ENCODE measurements at regions not wholly inside any gene's neighbourhood (a gene's known extent, or its start where the extent isn't known, plus 50 kb on each side); places are given as distances from the start of the nearest gene placed in this dataset.

- no peaks in the 10 kb centered on the region for H3K9me3 ChIP-seq (ENCODE audit: control insufficient read depth, insufficient read depth, low read length)
- no peak for ATAC-seq
- no peak overlapping the region for H3K4me3 ChIP-seq (ENCODE audit: low read length)
- no peaks in the 10 kb centered on the region for H3K4me1 ChIP-seq (ENCODE audit: control insufficient read depth, insufficient read depth, low read length)
- TF ChIP-seq, protein P1, sequence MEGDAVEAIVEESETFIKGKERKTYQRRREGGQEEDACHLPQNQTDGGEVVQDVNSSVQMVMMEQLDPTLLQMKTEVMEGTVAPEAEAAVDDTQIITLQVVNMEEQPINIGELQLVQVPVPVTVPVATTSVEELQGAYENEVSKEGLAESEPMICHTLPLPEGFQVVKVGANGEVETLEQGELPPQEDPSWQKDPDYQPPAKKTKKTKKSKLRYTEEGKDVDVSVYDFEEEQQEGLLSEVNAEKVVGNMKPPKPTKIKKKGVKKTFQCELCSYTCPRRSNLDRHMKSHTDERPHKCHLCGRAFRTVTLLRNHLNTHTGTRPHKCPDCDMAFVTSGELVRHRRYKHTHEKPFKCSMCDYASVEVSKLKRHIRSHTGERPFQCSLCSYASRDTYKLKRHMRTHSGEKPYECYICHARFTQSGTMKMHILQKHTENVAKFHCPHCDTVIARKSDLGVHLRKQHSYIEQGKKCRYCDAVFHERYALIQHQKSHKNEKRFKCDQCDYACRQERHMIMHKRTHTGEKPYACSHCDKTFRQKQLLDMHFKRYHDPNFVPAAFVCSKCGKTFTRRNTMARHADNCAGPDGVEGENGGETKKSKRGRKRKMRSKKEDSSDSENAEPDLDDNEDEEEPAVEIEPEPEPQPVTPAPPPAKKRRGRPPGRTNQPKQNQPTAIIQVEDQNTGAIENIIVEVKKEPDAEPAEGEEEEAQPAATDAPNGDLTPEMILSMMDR (IDR thresholded peaks at IDR 0.05) = no peak
- 100% methylated on average over 1 of the region's 1 CpG for WGBS (ENCODE audit: insufficient coverage)
- Mint-ChIP-seq H3K27me3 (ENCODE audit: low read depth in 2 of 2) (no peaks in the 10 kb centered on the region), H3K9me3 (peaks cover 18 to 24% of the 10 kb centered on the region in 2 donors), H3K4me3 (no peak overlapping the region), H3K36me3 (peaks cover 7% of the 10 kb centered on the region), H3K4me1 (no peaks in the 10 kb centered on the region), H3K27ac (no peak overlapping the region)
- intact Hi-C loops (cut with micrococcal nuclease) = no loop called here
- H3K27me3 ChIP-seq (ENCODE audit: control insufficient read depth, insufficient read depth, low read length) = no peaks in the 10 kb centered on the region
- no peaks in the 10 kb centered on the region for H3K36me3 ChIP-seq (ENCODE audit: control insufficient read depth, insufficient read depth, low read length)
- no peak for DNase-seq
- no peak overlapping the region for H3K27ac ChIP-seq (ENCODE audit: low read length)
Observed at GRCh38 chr2:82316586-82316985, 2012.0 kb upstream of the LRRTM1 start.

DNA sequence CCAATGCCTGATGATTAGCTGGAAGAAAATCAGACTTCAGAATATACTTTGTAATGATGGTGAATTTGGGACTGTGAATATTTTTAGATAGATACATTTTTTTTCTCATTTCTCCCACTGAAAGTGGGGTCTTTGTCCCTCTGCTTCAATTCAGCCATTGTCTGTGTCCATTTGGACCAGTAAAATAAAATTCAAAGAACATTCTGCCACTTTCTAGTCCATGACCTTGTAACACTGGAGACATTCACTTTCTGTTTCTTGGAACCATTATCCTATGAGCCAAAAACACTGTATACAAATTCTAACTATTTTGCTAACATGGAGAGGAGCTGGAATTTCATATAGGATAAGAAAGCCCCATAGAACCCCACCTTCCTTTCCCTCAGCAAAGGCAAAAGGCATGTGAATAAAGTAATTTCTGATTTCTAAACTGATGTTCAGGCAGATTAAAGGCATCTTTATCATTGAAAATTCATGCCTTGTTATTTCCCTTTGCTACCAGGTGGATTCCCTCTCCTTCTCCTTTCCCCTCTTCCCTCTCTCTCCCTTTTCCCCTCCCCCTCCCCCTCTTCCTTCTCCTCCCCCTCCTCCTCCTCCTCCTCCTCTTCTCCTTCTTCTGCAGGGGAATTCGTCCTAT is 2010.4 kb upstream of the LRRTM1 start:
- intact Hi-C loops (cut with micrococcal nuclease) = no loop called here
- H3K27ac Mint-ChIP-seq = no peak overlapping the region
- peaks cover 2% of the 10 kb centered on the region for H3K9me3 ChIP-seq (ENCODE audit: control insufficient read depth, insufficient read depth, low read length)
- no peaks in the 10 kb centered on the region for H3K27me3 ChIP-seq (ENCODE audit: control insufficient read depth, insufficient read depth, low read length)
- H3K27ac ChIP-seq (ENCODE audit: low read length) = no peak overlapping the region
- H3K4me1 ChIP-seq (ENCODE audit: control insufficient read depth, insufficient read depth, low read length) = no peaks in the 10 kb centered on the region
- H3K4me1 Mint-ChIP-seq = no peaks in the 10 kb centered on the region
- peaks cover 7% of the 10 kb centered on the region for H3K36me3 Mint-ChIP-seq
- H3K27me3 Mint-ChIP-seq (ENCODE audit: low read depth in 2 of 2) = no peaks in the 10 kb centered on the region
- ATAC-seq (no peak), DNase-seq (no peak)
- TF ChIP-seq, protein P1 (IDR thresholded peaks at IDR 0.05) = no peak
- WGBS (ENCODE audit: insufficient coverage) = no CpG with 5 or more reads among the region's 1 CpG
- no peaks in the 10 kb centered on the region for H3K36me3 ChIP-seq (ENCODE audit: control insufficient read depth, insufficient read depth, low read length)
- H3K4me3 Mint-ChIP-seq = no peak overlapping the region
- no peak overlapping the region for H3K4me3 ChIP-seq (ENCODE audit: low read length)
- peaks cover 9 to 15% of the 10 kb centered on the region in 2 donors for H3K9me3 Mint-ChIP-seq

- peaks cover 2% of the 10 kb centered on the region for H3K9me3 ChIP-seq (ENCODE audit: control insufficient read depth, insufficient read depth, low read length)
- H3K4me3 ChIP-seq (ENCODE audit: low read length) = no peak overlapping the region
- no peaks in the 10 kb centered on the region for H3K4me1 Mint-ChIP-seq
- peaks cover 2 to 13% of the 10 kb centered on the region in 2 donors for H3K9me3 Mint-ChIP-seq
- no peak overlapping the region for H3K27ac Mint-ChIP-seq
- no peaks in the 10 kb centered on the region for H3K36me3 Mint-ChIP-seq
- no peak overlapping the region for H3K4me3 Mint-ChIP-seq
- intact Hi-C loops (cut with micrococcal nuclease) = no loop called here
- no peaks in the 10 kb centered on the region for H3K36me3 ChIP-seq (ENCODE audit: control insufficient read depth, insufficient read depth, low read length)
- no peaks in the 10 kb centered on the region for H3K27me3 Mint-ChIP-seq (ENCODE audit: low read depth in 2 of 2)
- no peaks in the 10 kb centered on the region for H3K27me3 ChIP-seq (ENCODE audit: control insufficient read depth, insufficient read depth, low read length)
- no peak for DNase-seq
- TF ChIP-seq, protein P1 (IDR thresholded peaks at IDR 0.05) = no peak
- no peak for ATAC-seq
- H3K4me1 ChIP-seq (ENCODE audit: control insufficient read depth, insufficient read depth, low read length) = no peaks in the 10 kb centered on the region
- H3K27ac ChIP-seq (ENCODE audit: low read length) = no peak overlapping the region
Observed at GRCh38 chr2:82307511-82307910, 2003.0 kb upstream of the LRRTM1 start.

DNA sequence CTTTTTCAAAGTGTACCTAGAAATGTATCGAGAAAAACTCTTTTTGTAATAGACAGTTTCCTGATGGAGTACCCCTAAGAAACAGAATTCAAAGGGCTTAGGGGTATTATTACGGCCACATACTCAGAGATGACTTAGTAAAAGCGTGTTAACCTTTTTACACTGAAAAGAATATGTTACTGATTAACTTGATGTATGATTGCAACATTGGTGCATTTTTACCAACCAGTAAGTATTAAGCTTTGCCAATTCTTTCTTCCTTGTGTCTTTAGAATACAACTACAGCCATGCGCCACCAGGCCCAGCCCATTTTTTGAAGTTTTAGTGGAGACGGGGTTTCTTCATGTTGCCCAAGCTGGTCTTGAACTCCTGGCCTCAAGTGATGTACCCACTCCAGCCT is 1997.0 kb upstream of the LRRTM1 start:
- Histone ChIP-seq H3K27me3 (ENCODE audit: control insufficient read depth, insufficient read depth, low read length) (no peaks in the 10 kb centered on the region), H3K9me3 (ENCODE audit: control insufficient read depth, insufficient read depth, low read length) (peaks cover 14% of the 10 kb centered on the region), H3K4me3 (ENCODE audit: low read length) (no peak overlapping the region), H3K4me1 (ENCODE audit: control insufficient read depth, insufficient read depth, low read length) (no peaks in the 10 kb centered on the region), H3K27ac (ENCODE audit: low read length) (no peak overlapping the region), H3K36me3 (ENCODE audit: control insufficient read depth, insufficient read depth, low read length) (no peaks in the 10 kb centered on the region)
- intact Hi-C loops (cut with micrococcal nuclease) = no loop called here
- H3K27me3 Mint-ChIP-seq (ENCODE audit: low read depth in 2 of 2) = no peaks in the 10 kb centered on the region
- H3K4me3 Mint-ChIP-seq = no peak overlapping the region
- DNase-seq (no peak), ATAC-seq (no peak)
- WGBS (ENCODE audit: insufficient coverage) = 93% methylated on average over 5 of the region's 5 CpGs
- TF ChIP-seq, protein P1 (IDR thresholded peaks at IDR 0.05) = no peak
- no peak overlapping the region for H3K27ac Mint-ChIP-seq
- peaks cover 5 to 22% of the 10 kb centered on the region in 2 donors for H3K9me3 Mint-ChIP-seq
- H3K36me3 Mint-ChIP-seq = no peaks in the 10 kb centered on the region
- no peaks in the 10 kb centered on the region for H3K4me1 Mint-ChIP-seq

Measured in natural killer cell (primary cell).